ENCODE measurements at regions not wholly inside any gene's neighbourhood (a gene's known extent, or its start where the extent isn't known, plus 50 kb on each side); places are given as distances from the start of the nearest gene placed in this dataset.

DNA sequence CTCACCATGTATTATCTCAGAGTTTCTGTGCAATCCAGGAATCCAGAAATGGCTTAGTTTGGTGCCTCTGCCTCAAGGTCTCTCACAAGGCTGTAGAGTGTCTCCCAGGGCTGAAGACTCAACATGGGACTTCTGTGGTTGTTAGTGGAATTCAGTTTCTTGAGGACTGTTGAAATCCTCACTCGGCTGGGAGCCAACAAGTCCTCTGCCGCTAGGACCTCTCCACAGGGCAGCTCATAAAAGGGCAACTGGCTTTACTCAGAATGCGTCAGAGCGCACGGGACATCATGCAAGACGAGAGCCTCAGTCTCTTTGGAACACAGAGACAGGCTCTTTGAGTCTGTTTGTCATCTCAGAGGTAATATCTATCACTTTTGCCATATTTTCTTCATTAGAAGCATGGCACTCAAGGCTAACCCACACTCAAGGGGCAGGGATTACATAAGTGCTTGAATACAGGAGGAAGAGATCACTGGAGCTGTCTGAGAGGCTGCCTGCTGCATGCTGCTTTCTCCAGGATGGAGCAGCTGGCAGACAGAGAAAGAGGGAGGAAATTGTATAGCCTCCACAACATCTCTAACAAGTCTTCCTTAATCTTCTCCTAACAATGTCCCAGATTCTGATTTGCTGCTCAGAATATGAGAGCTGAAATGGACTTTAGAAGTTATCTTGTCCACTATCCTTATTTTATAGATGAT lies 97.5 kb upstream of the ASIC2 start:
- 0 out of 2 replicates have a peak, but pooled peaks cover 4% of the 10 kb centered on the region for H3K9me3 ChIP-seq (ENCODE audit: insufficient read depth, low read depth, low read length)
- TF ChIP-seq, protein P1, sequence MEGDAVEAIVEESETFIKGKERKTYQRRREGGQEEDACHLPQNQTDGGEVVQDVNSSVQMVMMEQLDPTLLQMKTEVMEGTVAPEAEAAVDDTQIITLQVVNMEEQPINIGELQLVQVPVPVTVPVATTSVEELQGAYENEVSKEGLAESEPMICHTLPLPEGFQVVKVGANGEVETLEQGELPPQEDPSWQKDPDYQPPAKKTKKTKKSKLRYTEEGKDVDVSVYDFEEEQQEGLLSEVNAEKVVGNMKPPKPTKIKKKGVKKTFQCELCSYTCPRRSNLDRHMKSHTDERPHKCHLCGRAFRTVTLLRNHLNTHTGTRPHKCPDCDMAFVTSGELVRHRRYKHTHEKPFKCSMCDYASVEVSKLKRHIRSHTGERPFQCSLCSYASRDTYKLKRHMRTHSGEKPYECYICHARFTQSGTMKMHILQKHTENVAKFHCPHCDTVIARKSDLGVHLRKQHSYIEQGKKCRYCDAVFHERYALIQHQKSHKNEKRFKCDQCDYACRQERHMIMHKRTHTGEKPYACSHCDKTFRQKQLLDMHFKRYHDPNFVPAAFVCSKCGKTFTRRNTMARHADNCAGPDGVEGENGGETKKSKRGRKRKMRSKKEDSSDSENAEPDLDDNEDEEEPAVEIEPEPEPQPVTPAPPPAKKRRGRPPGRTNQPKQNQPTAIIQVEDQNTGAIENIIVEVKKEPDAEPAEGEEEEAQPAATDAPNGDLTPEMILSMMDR (conservative IDR thresholded peaks at IDR 0.05; ENCODE audit: low read length): no peak
- TF ChIP-seq EZH2phosphoT487 (IDR thresholded peaks at IDR 0.05; ENCODE audit: borderline replicate concordance): no peak
- H3K4me1 ChIP-seq (ENCODE audit: insufficient read depth, low read length, poor library complexity, severe bottlenecking): no peaks in the 10 kb centered on the region
- H3K79me2 ChIP-seq (ENCODE audit: insufficient read depth, low read length): no peaks in the 10 kb centered on the region
- H4K20me1 ChIP-seq (ENCODE audit: insufficient read depth, low read length, poor library complexity, severe bottlenecking): no peaks in the 10 kb centered on the region
- H3K27me3 ChIP-seq (ENCODE audit: insufficient read depth, low read length, poor library complexity, severe bottlenecking): no peaks in the 10 kb centered on the region
- H3K4me3 ChIP-seq (ENCODE audit: low read length, poor library complexity, severe bottlenecking): no peak overlapping the region
- H3F3A ChIP-seq (ENCODE audit: low read depth): no peaks in the 10 kb centered on the region
- no peaks in the 10 kb centered on the region for H3K9me2 ChIP-seq (replicated peaks; ENCODE audit: low read depth, low read length)
- no peak overlapping the region for H2AFZ ChIP-seq (ENCODE audit: low read length)
- H3K36me3 ChIP-seq (ENCODE audit: insufficient read depth, low read length): no peaks in the 10 kb centered on the region
- H3K9ac ChIP-seq (ENCODE audit: low read depth, low read length, poor library complexity, severe bottlenecking): no peak overlapping the region
- H3K4me2 ChIP-seq (ENCODE audit: low read depth, low read length, poor library complexity, severe bottlenecking): no peak overlapping the region

- Histone ChIP-seq H3K9me2 (replicated peaks; ENCODE audit: low read depth, low read length) (no peaks in the 10 kb centered on the region), H3K27me3 (ENCODE audit: insufficient read depth, low read length, poor library complexity, severe bottlenecking) (no peaks in the 10 kb centered on the region), H3K36me3 (ENCODE audit: insufficient read depth, low read length) (no peaks in the 10 kb centered on the region), H4K20me1 (ENCODE audit: insufficient read depth, low read length, poor library complexity, severe bottlenecking) (no peaks in the 10 kb centered on the region), H3K9ac (ENCODE audit: low read depth, low read length, poor library complexity, severe bottlenecking) (no peak overlapping the region), H3K4me3 (ENCODE audit: low read length, poor library complexity, severe bottlenecking) (no peak overlapping the region), H3F3A (ENCODE audit: low read depth) (no peaks in the 10 kb centered on the region), H3K9me3 (ENCODE audit: insufficient read depth, low read depth, low read length) (no peaks in the 10 kb centered on the region; the same call in 1 of the 2 replicates), H3K4me2 (ENCODE audit: low read depth, low read length, poor library complexity, severe bottlenecking) (no peak overlapping the region), H2AFZ (ENCODE audit: low read length) (no peak overlapping the region), H3K4me1 (ENCODE audit: insufficient read depth, low read length, poor library complexity, severe bottlenecking) (no peaks in the 10 kb centered on the region), H3K79me2 (ENCODE audit: insufficient read depth, low read length) (no peaks in the 10 kb centered on the region)
- no peak for TF ChIP-seq EZH2phosphoT487 (IDR thresholded peaks at IDR 0.05; ENCODE audit: borderline replicate concordance)
- TF ChIP-seq, protein P1 (conservative IDR thresholded peaks at IDR 0.05; ENCODE audit: low read length): no peak
These were observed 103.7 kb upstream of the ASIC2 start for GRCh38 chr17:33396818-33397217.

GRCh38 chr17:33398386-33398785 lies 105.3 kb upstream of the ASIC2 start:
- no peaks in the 10 kb centered on the region; the same call in 1 of the 2 replicates for H3K9me3 ChIP-seq (ENCODE audit: insufficient read depth, low read depth, low read length)
- H3K9ac ChIP-seq (ENCODE audit: low read depth, low read length, poor library complexity, severe bottlenecking): no peak overlapping the region
- H3K79me2 ChIP-seq (ENCODE audit: insufficient read depth, low read length): no peaks in the 10 kb centered on the region
- no peaks in the 10 kb centered on the region for H3K9me2 ChIP-seq (replicated peaks; ENCODE audit: low read depth, low read length)
- no peak overlapping the region for H3K4me3 ChIP-seq (ENCODE audit: low read length, poor library complexity, severe bottlenecking)
- no peak overlapping the region for H3K4me2 ChIP-seq (ENCODE audit: low read depth, low read length, poor library complexity, severe bottlenecking)
- no peaks in the 10 kb centered on the region for H3K36me3 ChIP-seq (ENCODE audit: insufficient read depth, low read length)
- no peaks in the 10 kb centered on the region for H4K20me1 ChIP-seq (ENCODE audit: insufficient read depth, low read length, poor library complexity, severe bottlenecking)
- no peak overlapping the region for H2AFZ ChIP-seq (ENCODE audit: low read length)
- H3K27me3 ChIP-seq (ENCODE audit: insufficient read depth, low read length, poor library complexity, severe bottlenecking): no peaks in the 10 kb centered on the region
- H3K4me1 ChIP-seq (ENCODE audit: insufficient read depth, low read length, poor library complexity, severe bottlenecking): no peaks in the 10 kb centered on the region
- no peaks in the 10 kb centered on the region for H3F3A ChIP-seq (ENCODE audit: low read depth)
- TF ChIP-seq EZH2phosphoT487 (IDR thresholded peaks at IDR 0.05; ENCODE audit: borderline replicate concordance): no peak

GRCh38 chr17:33401249-33401648 lies 108.2 kb upstream of the ASIC2 start:
- Histone ChIP-seq H2AFZ (ENCODE audit: low read length) (no peak overlapping the region), H3K36me3 (ENCODE audit: insufficient read depth, low read length) (no peaks in the 10 kb centered on the region), H3K9me3 (ENCODE audit: insufficient read depth, low read depth, low read length) (no peaks in the 10 kb centered on the region; the same call in 1 of the 2 replicates), H3K9ac (ENCODE audit: low read depth, low read length, poor library complexity, severe bottlenecking) (no peak overlapping the region), H3K4me3 (ENCODE audit: low read length, poor library complexity, severe bottlenecking) (no peak overlapping the region), H3K4me1 (ENCODE audit: insufficient read depth, low read length, poor library complexity, severe bottlenecking) (no peaks in the 10 kb centered on the region), H3K27me3 (ENCODE audit: insufficient read depth, low read length, poor library complexity, severe bottlenecking) (no peaks in the 10 kb centered on the region), H3K9me2 (replicated peaks; ENCODE audit: low read depth, low read length) (no peaks in the 10 kb centered on the region), H4K20me1 (ENCODE audit: insufficient read depth, low read length, poor library complexity, severe bottlenecking) (no peaks in the 10 kb centered on the region), H3K4me2 (ENCODE audit: low read depth, low read length, poor library complexity, severe bottlenecking) (no peak overlapping the region), H3K79me2 (ENCODE audit: insufficient read depth, low read length) (no peaks in the 10 kb centered on the region), H3F3A (ENCODE audit: low read depth) (no peaks in the 10 kb centered on the region)
- TF ChIP-seq, protein P1 (conservative IDR thresholded peaks at IDR 0.05; ENCODE audit: low read length): no peak
- no peak for TF ChIP-seq EZH2phosphoT487 (IDR thresholded peaks at IDR 0.05; ENCODE audit: borderline replicate concordance)

Data from Loucy (cell line).